Activated CD4-positive, alpha-beta T cell treated with anti-CD3 and anti-CD28 coated beads, Interleukin-2, amount 10 ng/mL, durations not matched to agents 24 days and 14 days (primary cell): ENCODE measurements at regions not wholly inside any gene's neighbourhood (a gene's known extent, or its start where the extent isn't known, plus 50 kb on each side); places are given as distances from the start of the nearest gene placed in this dataset.
A peak's percentile ranks its signal among the peaks of the same experiment; 100 is the strongest.
"Not testable (repeated sequence)": the region's sequence is repeated elsewhere in the genome, so short reads cannot be mapped to it uniquely, and the experiment has no call there.

ENCODE experiments used
- DNase-seq: peaks from one replicate; pipeline ENCODE4 v3.0.0; 2022
- H3K27ac Mint-ChIP-seq: one replicate; pipeline ENCODE4 v1.8.0; 2022; ENCODE audit warnings: mild to moderate bottlenecking, mixed read lengths
- H3K27me3 Mint-ChIP-seq: one replicate; pipeline ENCODE4 v1.8.0; 2022; ENCODE audit warnings: mixed read lengths
- H3K36me3 Mint-ChIP-seq: one replicate; pipeline ENCODE4 v1.8.0; 2022; ENCODE audit warnings: low read depth, mild to moderate bottlenecking, mixed read lengths
- H3K4me1 Mint-ChIP-seq: one replicate; pipeline ENCODE4 v1.8.0; 2021; ENCODE audit warnings: mixed read lengths
- H3K4me3 Mint-ChIP-seq: one replicate; pipeline ENCODE4 v1.8.0; 2022; ENCODE audit warnings: mild to moderate bottlenecking, moderate library complexity, mixed read lengths
- H3K9me3 Mint-ChIP-seq: one replicate; pipeline ENCODE4 v1.8.0; 2021; ENCODE audit warnings: mixed read lengths
- intact Hi-C: fragments of 100-400 bp; cut with micrococcal nuclease; formaldehyde crosslinking; loops from one replicate; pipeline ENCODE4 v1.15.1; 2023

GRCh38 chr19:20423381-20424197 is 142.0 kb downstream of the ZNF737 start:
- H3K27me3 Mint-ChIP-seq = no peaks in the 10 kb centered on the region
- H3K4me1 Mint-ChIP-seq = peaks cover 3% of the 10 kb centered on the region
- DNase-seq = peak; percentile 76
- H3K36me3 Mint-ChIP-seq = peaks cover 34% of the 10 kb centered on the region
- intact Hi-C loops = loop anchor here (5.0 to 10.0 kb wide), 2 partner anchors 354 to 759 kb away; partner anchors contain the start of genes ATP13A1, ZNF101 and ZNF66
- H3K9me3 Mint-ChIP-seq = peaks cover 8% of the 10 kb centered on the region
- H3K4me3 Mint-ChIP-seq = peak overlapping the region; percentile 97
- peak overlapping the region; percentile 98 for H3K27ac Mint-ChIP-seq

- peaks cover 8% of the 10 kb centered on the region for H3K9me3 Mint-ChIP-seq
- H3K4me3 Mint-ChIP-seq = peak overlapping the region; percentile 97
- H3K36me3 Mint-ChIP-seq = peaks cover 41% of the 10 kb centered on the region
- no peaks in the 10 kb centered on the region for H3K27me3 Mint-ChIP-seq
- H3K27ac Mint-ChIP-seq = no peak overlapping the region
- H3K4me1 Mint-ChIP-seq = peaks cover 3% of the 10 kb centered on the region
- DNase-seq = no peak
- intact Hi-C loops = loop anchor here (5.0 to 10.0 kb wide), 2 partner anchors 355 to 758 kb away; partner anchors contain the start of genes ATP13A1, ZNF101 and ZNF66
These were observed 143.1 kb downstream of the ZNF737 start for GRCh38 chr19:20422216-20423205.

GRCh38 chr19:20416661-20417060 is 148.9 kb downstream of the ZNF737 start:
- peaks cover 56% of the 10 kb centered on the region for H3K36me3 Mint-ChIP-seq
- no peak overlapping the region for H3K27ac Mint-ChIP-seq
- no peak for DNase-seq
- no peaks in the 10 kb centered on the region for H3K27me3 Mint-ChIP-seq
- peaks cover 5% of the 10 kb centered on the region for H3K9me3 Mint-ChIP-seq
- no peaks in the 10 kb centered on the region for H3K4me1 Mint-ChIP-seq
- no peak overlapping the region for H3K4me3 Mint-ChIP-seq
- intact Hi-C loops = no loop called here

- H3K36me3 Mint-ChIP-seq = peaks cover 43% of the 10 kb centered on the region
- DNase-seq = peak; percentile 15
- H3K9me3 Mint-ChIP-seq = peaks cover 5% of the 10 kb centered on the region
- H3K4me1 Mint-ChIP-seq = no peaks in the 10 kb centered on the region
- intact Hi-C loops = no loop called here
- no peak overlapping the region for H3K4me3 Mint-ChIP-seq
- H3K27me3 Mint-ChIP-seq = no peaks in the 10 kb centered on the region
- no peak overlapping the region for H3K27ac Mint-ChIP-seq
These were observed 151.5 kb downstream of the ZNF737 start for GRCh38 chr19:20414120-20414519.

GRCh38 chr19:20413705-20414104 is 151.9 kb downstream of the ZNF737 start:
- peak; percentile 4 for DNase-seq
- H3K27ac Mint-ChIP-seq = no peak overlapping the region
- peaks cover 45% of the 10 kb centered on the region for H3K36me3 Mint-ChIP-seq
- H3K27me3 Mint-ChIP-seq = no peaks in the 10 kb centered on the region
- H3K4me3 Mint-ChIP-seq = no peak overlapping the region
- intact Hi-C loops = no loop called here
- no peaks in the 10 kb centered on the region for H3K4me1 Mint-ChIP-seq
- H3K9me3 Mint-ChIP-seq = peaks cover 8% of the 10 kb centered on the region

GRCh38 chr19:20412846-20413245 is 152.7 kb downstream of the ZNF737 start:
- intact Hi-C loops = no loop called here
- Mint-ChIP-seq H3K27ac (no peak overlapping the region), H3K4me3 (no peak overlapping the region), H3K36me3 (peaks cover 45% of the 10 kb centered on the region), H3K27me3 (no peaks in the 10 kb centered on the region), H3K4me1 (no peaks in the 10 kb centered on the region), H3K9me3 (peaks cover 11% of the 10 kb centered on the region)
- DNase-seq = no peak

GRCh38 chr19:20397292-20397691 is 168.3 kb downstream of the ZNF737 start:
- peaks cover 20% of the 10 kb centered on the region for H3K9me3 Mint-ChIP-seq
- H3K4me1 Mint-ChIP-seq = no peaks in the 10 kb centered on the region
- no peak overlapping the region for H3K4me3 Mint-ChIP-seq
- intact Hi-C loops = no loop called here
- H3K27me3 Mint-ChIP-seq = no peaks in the 10 kb centered on the region
- no peak for DNase-seq
- H3K27ac Mint-ChIP-seq = no peak overlapping the region
- H3K36me3 Mint-ChIP-seq = peaks cover 19% of the 10 kb centered on the region

GRCh38 chr19:20388706-20389225 is 176.8 kb downstream of the ZNF737 start:
- DNase-seq = no peak
- H3K36me3 Mint-ChIP-seq = no peaks in the 10 kb centered on the region
- H3K27me3 Mint-ChIP-seq = no peaks in the 10 kb centered on the region
- intact Hi-C loops = no loop called here
- H3K4me1 Mint-ChIP-seq = no peaks in the 10 kb centered on the region
- peaks cover 10% of the 10 kb centered on the region for H3K9me3 Mint-ChIP-seq
- no peak overlapping the region for H3K4me3 Mint-ChIP-seq
- H3K27ac Mint-ChIP-seq = no peak overlapping the region

GRCh38 chr19:20385061-20385460 is 180.5 kb downstream of the ZNF737 start:
- Mint-ChIP-seq H3K4me3 (no peak overlapping the region), H3K36me3 (no peaks in the 10 kb centered on the region), H3K9me3 (peaks cover 17% of the 10 kb centered on the region), H3K4me1 (no peaks in the 10 kb centered on the region), H3K27ac (no peak overlapping the region), H3K27me3 (no peaks in the 10 kb centered on the region)
- intact Hi-C loops = no loop called here
- DNase-seq = peak; percentile 2

GRCh38 chr19:20371911-20372310 is 193.7 kb downstream of the ZNF737 start:
- intact Hi-C loops = no loop called here

GRCh38 chr19:20371304-20371703 is 194.3 kb downstream of the ZNF737 start:
- H3K4me1 Mint-ChIP-seq, H3K36me3 Mint-ChIP-seq, intact Hi-C loops, H3K27ac Mint-ChIP-seq, H3K27me3 Mint-ChIP-seq, DNase-seq, H3K4me3 Mint-ChIP-seq: not testable (repeated sequence)
- H3K9me3 Mint-ChIP-seq = peaks cover 30% of the 10 kb centered on the region

More at GRCh38 chr19:20371911-20372310, 193.7 kb downstream of the ZNF737 start:
- no peak for DNase-seq
- H3K4me3 Mint-ChIP-seq = no peak overlapping the region
- H3K9me3 Mint-ChIP-seq = peaks cover 29% of the 10 kb centered on the region
- H3K4me1 Mint-ChIP-seq = no peaks in the 10 kb centered on the region
- no peaks in the 10 kb centered on the region for H3K36me3 Mint-ChIP-seq
- H3K27me3 Mint-ChIP-seq = no peaks in the 10 kb centered on the region
- no peak overlapping the region for H3K27ac Mint-ChIP-seq

- intact Hi-C loops = no loop called here
- Mint-ChIP-seq H3K9me3 (peaks cover 33% of the 10 kb centered on the region), H3K27me3 (no peaks in the 10 kb centered on the region), H3K4me3 (no peak overlapping the region), H3K27ac (no peak overlapping the region), H3K36me3 (no peaks in the 10 kb centered on the region), H3K4me1 (no peaks in the 10 kb centered on the region)
- no peak for DNase-seq
These were observed 197.7 kb downstream of the ZNF737 start for GRCh38 chr19:20367811-20368294.

- H3K4me1 Mint-ChIP-seq = no peaks in the 10 kb centered on the region
- H3K27ac Mint-ChIP-seq = no peak overlapping the region
- no peaks in the 10 kb centered on the region for H3K36me3 Mint-ChIP-seq
- no peaks in the 10 kb centered on the region for H3K27me3 Mint-ChIP-seq
- no peak overlapping the region for H3K4me3 Mint-ChIP-seq
- H3K9me3 Mint-ChIP-seq = peaks cover 39% of the 10 kb centered on the region
- intact Hi-C loops = no loop called here
- DNase-seq = no peak
These were observed 198.1 kb downstream of the ZNF486 start for GRCh38 chr19:20365146-20365545.
